ENCODE measurements at regions not wholly inside any gene's neighbourhood (a gene's known extent, or its start where the extent isn't known, plus 50 kb on each side); places are given as distances from the start of the nearest gene placed in this dataset.

DNA sequence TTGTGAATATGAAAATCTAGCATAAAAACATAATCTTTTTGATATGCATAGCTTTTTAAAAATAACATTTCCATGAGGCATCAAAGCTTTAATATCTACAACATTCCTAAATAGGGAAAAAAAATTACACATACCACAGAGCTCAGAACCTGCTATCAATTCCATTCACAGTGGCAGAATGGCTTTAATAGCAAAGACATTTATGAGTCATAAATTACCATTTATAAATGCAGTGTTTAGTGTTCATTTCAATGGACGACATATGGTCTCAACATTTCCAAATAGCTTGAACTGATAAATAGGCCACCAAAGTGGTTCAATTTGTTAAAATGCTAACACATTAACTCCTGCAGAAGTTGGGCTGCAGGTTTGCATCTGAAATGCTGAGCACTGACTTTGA lies 600.6 kb upstream of the SETBP1 start:
- no peak for DNase-seq (ENCODE audit: extremely low spot score, insufficient read length, low read depth)
- FAIRE-seq, result no peak

DNA sequence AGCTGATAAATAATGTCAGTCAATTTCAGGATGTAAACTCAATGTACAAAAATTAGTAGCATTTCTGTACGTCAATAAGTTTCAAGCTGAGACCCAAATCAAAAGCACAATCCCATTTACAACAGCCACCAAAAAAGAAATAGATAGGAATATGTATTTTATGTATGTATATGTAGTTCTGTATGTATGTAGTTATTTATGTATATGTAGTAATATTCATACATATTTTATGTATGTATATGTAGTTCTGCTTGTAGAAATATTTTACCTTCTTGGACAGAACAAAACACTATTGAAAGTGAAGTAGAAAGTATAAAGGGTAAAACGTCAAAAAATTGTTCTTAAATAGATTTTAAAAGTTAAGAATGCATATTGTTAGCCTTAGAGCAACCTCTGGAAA lies 591.0 kb upstream of the SETBP1 start:
- DNase-seq (ENCODE audit: extremely low spot score, insufficient read length, low read depth) (no peak), FAIRE-seq (no peak)

DNA sequence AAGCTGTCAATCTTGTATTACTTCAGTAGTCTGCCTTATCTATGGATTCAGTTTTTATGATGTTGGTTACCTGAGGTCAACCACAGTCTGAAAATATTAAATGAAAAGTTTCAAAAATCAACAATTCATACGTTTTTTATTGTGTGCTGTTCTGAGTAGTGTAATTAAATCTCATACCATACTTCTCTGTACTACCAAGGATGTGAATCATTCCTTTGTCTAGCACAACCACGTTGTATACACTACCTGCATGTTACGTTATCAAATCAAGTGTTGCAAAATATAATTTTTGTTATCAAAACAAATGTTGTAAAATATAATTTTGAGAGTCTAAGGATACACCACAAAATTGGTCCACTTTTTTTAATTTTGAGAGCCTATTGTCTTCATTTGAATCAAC lies 590.2 kb upstream of the SETBP1 start:
- DNase-seq (ENCODE audit: extremely low spot score, insufficient read length, low read depth), result no peak
- no peak for FAIRE-seq

DNA sequence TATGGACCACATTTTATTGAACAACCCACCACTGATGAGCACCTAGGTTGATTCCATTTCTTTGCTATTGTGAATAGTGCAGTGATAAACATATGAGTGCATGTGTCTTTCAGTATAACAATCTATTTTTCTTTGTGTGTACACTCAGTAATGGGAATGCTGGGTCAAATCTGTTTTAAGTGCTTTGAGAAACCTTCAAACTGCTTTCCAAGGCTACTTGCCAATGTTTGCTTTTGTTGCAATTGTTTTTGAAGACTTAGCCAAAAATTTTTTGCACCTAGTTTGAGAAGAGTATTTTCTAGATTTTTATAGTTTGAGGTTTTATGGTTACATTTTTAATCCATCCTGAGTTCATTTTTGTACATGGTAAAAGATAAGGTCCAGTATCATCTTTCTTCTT lies 587.4 kb upstream of the SETBP1 start:
- no peak for DNase-seq (ENCODE audit: extremely low spot score, insufficient read length, low read depth)
- no peak for FAIRE-seq

DNA sequence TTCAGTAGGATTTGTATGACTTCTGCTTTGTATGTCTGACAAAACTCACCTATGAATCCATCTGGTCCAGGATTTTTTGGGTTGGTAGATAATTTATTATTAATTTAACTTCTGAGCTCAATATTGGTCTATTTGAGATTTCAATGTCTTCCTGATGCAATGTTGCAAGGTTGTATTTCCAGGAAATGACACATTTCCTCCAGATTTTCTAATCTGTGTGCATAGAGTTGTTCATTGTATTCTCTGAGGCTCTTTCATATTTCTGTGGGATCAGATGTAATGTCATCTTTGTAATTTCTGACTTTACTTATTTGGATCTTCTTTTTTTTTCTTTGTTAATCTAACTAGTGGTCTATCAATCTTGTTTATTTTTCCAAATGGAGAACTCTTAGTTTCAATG lies 584.7 kb upstream of the SETBP1 start:
- FAIRE-seq, result no peak
- no peak for DNase-seq (ENCODE audit: extremely low spot score, insufficient read length, low read depth)

DNA sequence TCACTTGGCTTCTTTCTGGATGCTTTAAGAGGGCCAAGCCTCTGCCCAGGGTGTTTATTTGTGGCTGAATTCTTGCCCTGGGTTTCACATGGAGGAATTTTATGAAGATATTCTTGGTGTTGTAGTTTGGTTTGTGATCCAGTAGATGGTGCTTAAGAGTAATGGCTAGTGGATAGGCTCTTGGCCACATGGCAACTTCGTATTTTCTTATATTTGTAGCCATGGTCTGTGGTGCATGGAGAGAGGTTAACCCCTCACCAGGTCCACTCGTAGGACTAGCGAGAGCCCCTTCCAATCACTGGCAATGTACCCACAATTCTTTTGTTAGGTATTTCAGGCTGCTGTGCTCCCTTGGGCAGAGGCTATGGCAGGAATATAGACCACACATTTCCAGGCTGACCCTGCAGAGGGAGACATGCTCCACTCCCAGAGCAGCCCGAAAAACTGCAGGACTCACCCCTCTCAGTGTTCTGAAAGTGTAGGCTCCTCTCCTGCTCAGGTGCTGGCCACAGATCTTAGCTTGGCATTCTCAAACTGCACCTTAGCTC lies 582.1 kb upstream of the SETBP1 start:
- no peak for FAIRE-seq
- DNase-seq (ENCODE audit: extremely low spot score, insufficient read length, low read depth), result no peak

DNA sequence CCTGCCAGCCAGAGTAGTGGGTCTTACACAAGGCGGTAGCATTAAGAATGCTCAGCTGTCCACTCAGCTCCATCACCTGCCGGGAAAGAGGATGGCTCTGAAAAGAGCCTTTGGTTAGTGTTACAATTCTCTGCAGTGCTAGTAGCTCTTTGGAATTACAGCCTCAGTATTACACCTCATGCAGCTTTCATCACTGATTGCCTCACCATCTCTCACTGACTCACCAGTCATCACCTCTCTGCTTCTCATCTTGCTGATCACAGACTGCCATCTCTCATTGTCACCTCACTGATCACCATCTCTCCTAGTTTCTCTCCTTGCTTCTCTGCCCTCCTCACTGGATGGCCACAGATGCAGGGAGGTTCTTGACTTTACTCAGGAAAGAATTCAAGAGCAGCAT lies 573.5 kb upstream of the SETBP1 start:
- DNase-seq (ENCODE audit: extremely low spot score, insufficient read length, low read depth), result no peak
- FAIRE-seq, result no peak

DNA sequence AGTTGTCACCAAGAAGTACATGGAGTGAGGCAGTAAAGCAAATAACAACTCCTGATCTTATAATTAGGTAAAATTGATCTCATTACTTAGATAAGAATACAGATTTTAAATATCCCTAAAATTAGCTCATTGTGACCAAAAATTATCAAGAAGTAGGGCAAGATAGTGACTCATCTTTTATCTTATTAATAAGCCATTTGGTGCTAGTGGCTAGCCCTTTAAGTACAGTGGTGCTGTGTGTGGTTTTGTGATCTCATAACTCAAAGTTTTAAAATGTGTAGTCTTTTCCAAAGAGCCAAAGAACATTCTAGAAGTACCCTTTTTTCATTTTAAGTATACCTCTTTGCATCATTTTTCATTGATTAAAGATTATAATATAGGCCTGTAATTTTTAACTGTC lies 569.4 kb upstream of the SETBP1 start:
- FAIRE-seq, result no peak

DNA sequence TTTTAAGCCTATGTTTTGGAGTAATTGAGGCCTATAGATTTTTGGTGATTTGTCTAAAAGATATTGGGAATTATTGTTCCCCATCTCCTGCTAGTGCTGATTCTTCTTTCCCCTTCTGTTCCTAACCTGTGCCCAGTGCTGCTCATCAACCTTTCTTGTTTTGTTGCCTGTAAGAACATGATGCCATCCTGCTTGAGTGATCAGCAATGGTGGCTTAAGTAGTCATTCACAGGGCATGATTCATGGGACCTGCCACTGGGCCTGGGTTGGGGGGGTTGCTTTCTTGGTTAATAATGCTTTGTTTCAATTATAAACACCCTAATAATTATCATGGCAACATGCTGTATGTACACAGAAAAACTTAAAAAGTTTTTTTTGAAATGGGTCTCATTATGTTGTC lies 562.9 kb upstream of the SETBP1 start:
- DNase-seq (ENCODE audit: extremely low spot score, insufficient read length, low read depth) (no peak), FAIRE-seq (no peak)

More for the DNA sequence above, 569.4 kb upstream of the SETBP1 start:
- DNase-seq (ENCODE audit: extremely low spot score, insufficient read length, low read depth), result no peak

DNA sequence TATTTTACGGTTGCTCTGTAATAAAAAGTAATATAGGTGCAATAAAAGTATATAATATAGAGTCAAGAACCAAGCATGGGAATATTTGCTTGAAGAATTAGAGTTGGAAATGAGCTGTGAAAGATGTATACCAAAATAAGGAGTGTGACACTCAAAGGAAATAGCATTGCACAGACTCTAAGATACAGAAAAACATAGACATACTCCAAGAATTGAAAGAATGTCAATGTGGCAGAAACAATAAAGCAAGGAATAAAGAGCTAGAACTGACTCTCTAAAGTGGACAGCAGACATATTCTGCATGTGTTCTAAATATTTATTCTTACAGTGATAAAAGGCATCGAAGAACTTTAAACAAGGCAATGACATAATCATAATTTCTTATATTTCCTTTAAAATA lies 561.1 kb upstream of the SETBP1 start:
- DNase-seq (ENCODE audit: extremely low spot score, insufficient read length, low read depth) (no peak), FAIRE-seq (no peak)

DNA sequence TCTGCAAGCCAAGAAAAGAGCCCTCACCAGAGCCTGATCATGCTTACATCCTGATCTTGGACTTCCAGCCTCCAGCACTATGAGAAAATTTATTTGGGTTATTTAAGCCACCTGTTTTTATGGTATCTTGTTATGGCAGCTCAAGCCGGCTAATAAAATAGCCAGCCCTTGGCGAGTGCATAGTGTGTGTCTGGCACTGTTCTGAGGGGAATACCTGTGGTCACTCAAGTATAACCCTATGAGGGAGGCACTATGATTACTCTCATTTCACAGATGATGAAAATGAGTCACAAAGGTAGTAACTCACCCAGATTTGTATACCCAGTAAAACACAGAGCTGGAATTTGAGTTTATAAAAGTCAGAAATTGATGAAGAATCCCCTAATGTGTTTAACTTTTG lies 556.9 kb upstream of the SETBP1 start:
- FAIRE-seq (no peak), DNase-seq (ENCODE audit: extremely low spot score, insufficient read length, low read depth) (no peak)

DNA sequence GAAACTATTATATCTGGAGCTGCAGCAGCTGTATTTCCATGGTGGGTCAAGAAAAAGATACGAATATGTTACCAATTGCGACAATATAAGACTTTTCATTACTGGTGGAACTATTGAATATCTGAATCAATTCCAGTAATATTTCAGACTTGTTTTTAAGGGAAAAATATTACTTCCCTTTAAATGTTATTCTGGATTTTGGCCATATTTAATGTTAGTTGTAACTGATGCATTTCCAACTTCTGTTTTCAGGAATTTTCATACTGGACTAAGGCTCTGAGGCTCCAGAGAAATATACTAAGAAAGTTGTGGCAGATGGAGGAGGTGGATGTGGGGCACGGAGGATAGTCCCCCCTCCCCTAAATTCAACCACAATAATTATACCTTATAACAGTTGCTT lies 555.2 kb upstream of the SETBP1 start:
- no peak for FAIRE-seq
- no peak for DNase-seq (ENCODE audit: extremely low spot score, insufficient read length, low read depth)

DNA sequence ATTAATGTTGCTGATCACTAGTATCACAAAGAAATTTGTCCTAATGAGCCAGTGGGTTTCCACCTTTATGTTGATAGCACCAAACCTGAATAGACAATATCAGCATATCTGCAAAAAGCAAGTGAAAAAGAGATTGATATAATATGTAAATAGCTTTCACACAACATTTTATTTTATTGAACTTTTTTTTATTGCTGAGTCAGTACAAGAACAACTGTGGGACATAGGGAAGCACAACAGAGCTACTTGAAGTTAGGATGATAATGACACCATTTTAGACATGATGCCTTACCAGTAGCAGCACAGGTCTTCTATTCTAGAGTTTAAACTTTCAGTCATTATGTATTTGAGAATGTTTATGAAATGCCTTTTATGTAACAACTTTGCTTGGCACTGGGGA lies 554.1 kb upstream of the SETBP1 start:
- FAIRE-seq (no peak), DNase-seq (ENCODE audit: extremely low spot score, insufficient read length, low read depth) (no peak)

DNA sequence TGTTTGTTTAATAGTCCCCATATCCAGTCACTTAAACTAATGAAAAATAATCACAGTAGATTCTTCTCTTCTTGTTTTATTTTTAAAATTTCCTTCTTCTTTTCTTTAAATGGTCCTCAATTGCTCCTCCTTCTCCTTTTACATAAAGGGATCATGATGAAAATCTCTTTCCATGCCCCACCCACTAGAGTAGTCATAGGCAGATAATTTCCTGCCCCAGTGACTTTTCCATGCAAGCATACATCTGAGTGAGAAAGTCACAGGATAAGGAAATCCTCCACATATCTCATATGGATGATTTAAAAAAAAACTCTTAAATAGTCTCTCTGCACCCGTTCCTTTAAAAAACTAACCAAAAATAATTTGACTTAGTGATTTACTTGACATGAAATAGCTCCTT lies 552.3 kb upstream of the SETBP1 start:
- no peak for FAIRE-seq

DNA sequence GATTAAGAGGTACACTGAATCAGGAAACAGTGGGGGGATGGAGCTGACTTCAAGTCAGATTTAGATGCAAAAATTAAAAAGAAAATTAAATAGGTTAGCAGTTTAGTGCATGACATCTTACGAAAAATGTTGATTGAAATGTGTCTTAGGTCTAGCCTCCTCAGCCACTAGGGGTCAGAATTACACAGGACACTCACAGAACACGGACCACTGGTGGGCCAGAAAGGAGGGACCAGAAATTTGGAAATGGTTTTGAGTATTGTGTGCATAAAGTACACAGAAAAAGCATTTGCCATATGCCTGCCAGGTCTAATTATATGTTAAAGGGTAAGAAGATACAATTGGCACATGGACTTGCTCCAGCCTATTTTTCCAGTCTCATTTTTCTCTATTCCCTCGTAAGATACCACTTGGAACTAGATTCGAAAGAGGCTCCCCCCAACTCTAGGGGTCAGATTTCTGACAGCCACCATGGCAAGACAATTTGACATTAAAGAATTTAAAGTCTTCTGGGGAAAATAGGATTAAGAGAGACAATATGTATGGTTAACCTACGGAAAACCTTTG lies 550.2 kb upstream of the SETBP1 start:
- DNase-seq (ENCODE audit: extremely low spot score, insufficient read length, low read depth) (peak; percentile 4), FAIRE-seq (no peak)

More for the DNA sequence above, 552.3 kb upstream of the SETBP1 start:
- no peak for DNase-seq (ENCODE audit: extremely low spot score, insufficient read length, low read depth)

DNA sequence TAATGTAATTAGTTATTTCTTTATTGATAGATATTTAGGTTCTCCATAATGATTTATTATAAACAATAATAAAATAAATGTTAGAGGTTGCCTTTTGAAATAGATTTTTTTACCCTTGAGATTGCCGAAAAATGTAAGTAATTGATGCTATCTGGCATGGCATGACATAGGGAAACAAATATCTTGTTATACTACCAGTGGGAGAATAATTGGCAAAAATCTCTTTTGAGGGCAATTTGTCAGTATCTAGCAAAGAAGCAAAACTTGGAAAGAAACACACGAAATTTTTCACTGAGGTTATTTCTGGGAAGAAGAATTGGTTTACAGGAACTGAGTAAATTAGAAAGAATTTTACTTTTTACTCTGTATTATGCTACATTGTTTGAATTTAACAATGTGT lies 547.2 kb upstream of the SETBP1 start:
- DNase-seq (ENCODE audit: extremely low spot score, insufficient read length, low read depth), result no peak
- no peak for FAIRE-seq

DNA sequence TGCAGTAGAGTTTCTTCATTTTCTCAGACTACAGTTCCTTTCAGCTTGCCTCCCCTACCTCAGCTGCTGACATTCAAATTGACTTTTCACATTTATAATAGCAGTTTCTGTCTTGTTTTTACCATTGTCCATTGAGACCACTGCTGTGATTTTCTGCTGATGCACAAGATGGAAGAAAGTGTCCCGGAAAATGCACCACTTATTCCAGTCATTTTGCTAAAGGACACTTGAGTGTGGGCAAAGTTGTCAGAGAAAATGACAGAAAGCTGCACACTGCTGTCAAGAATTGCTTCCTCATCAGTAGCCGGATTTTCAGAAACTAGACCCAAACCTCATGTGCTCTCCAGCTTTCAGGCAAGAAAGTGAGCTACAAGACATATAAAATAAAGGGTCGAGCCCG lies 546.2 kb upstream of the SETBP1 start:
- DNase-seq (ENCODE audit: extremely low spot score, insufficient read length, low read depth) (no peak), FAIRE-seq (no peak)

DNA sequence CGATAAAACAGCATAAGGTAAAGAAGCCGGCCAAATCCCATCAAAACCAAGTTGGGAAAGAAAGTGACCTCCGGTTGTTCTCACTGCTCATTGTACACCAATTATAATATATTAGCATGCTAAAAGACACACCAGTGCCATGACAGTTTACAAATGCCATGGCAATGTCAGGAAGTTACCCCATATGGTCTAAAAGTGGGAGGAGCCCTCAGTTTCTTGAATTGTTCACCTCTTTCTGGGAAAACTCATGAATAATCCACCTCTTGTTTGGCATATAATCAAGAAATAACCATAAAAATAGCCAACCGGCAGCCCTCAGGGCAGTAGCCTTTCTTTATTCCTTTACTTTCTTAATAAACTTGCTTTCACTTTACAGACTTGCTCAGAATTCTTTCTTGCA lies 544.9 kb upstream of the SETBP1 start:
- no peak for DNase-seq (ENCODE audit: extremely low spot score, insufficient read length, low read depth)
- no peak for FAIRE-seq

DNA sequence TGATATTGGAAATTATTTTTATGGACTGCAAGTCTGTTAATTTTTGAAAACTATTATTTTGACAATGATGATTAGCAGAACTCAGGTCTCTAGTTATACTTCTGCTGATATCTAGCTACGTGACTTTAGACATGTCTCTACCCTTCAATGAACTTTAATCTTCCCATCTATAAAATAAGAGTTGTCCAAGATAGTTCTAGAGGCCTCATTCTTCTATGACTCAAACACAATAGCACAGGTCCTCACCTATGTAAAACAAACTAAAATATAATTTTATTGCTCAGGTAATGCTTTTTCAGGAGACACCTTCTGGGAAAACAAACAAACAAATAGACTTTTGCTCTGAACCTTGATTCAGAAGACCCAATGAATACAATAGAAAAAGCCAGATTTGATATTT lies 544.4 kb upstream of the SETBP1 start:
- DNase-seq (ENCODE audit: extremely low spot score, insufficient read length, low read depth) (no peak), FAIRE-seq (no peak)

DNA sequence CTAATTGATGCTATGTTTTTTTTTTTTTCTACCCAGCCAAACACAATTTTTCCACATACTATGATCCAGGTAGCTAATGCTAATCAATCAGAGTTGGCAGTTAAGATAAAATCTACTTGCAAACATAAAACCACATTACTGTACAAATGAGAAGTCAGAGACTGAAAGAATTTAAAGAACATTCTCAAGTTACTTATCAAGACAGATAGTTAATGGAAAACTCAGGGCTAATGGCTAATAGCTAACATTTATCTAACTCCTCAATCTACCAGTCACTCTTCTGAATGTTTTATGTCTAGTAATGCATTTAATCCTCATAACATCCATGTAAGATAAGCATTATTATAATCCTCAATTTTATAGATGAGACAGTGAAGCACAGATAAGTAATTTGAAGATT lies 537.6 kb upstream of the SETBP1 start:
- DNase-seq (ENCODE audit: extremely low spot score, insufficient read length, low read depth), result no peak
- FAIRE-seq, result no peak

DNA sequence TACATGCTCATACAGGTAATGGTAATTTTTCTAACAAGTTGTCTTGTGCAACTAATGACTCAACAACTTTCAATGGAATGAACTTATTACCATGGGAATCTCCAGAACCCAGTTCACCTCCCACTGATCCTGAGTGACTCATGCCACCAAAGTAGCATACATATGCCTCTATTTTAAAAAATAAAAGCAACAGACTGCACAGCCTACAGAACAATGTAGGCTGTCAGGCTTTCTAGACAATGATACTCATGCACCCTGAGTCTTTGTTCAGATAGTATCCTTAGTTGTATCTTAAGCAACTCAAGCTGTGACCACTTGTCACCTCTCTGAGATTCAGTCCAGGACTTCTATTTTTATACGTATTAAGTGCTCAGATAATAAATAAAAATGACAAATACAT lies 531.0 kb upstream of the SETBP1 start:
- DNase-seq (ENCODE audit: extremely low spot score, insufficient read length, low read depth), result no peak
- no peak for FAIRE-seq

DNA sequence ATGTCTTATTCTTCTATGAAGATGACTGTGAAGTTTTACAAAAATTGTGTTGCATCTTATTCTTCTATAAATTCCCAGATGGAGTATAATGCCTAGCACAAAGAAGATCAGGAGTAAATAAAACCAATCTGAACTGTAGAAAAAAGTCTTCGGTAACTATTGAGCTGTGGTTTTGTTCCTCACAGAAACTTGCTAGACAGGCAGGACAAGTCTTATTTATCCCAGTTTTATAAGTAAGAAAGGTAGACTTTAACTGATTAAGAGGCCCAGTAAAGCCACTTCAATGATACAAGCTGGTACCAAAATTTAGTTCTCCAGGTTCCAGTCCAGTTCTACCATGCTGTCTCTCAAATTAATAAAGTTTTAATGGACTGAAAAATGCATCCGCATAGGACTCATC lies 526.7 kb upstream of the SETBP1 start:
- no peak for DNase-seq (ENCODE audit: extremely low spot score, insufficient read length, low read depth)
- FAIRE-seq, result no peak

DNA sequence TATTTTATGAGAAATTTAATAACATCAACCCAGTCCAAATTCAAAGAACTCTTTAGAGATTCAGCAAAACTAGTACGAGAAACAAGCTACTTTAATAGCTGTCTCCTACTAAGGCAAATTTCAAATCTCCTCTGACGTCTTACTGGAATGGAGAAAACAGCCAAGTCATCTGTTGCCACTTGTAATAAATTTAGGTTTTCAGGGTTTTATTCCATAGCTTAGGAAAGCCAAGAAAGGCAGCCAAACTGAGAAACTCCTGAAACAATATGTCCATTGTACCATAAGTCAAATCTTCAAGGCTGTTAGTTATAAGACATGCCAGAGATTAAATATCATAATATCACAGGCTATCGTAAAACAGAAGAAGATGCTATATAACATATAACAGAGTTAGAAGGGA lies 524.6 kb upstream of the SETBP1 start:
- FAIRE-seq, result no peak
- DNase-seq (ENCODE audit: extremely low spot score, insufficient read length, low read depth), result no peak
